WTC11 (cell line): ENCODE measurements at regions not wholly inside any gene's neighbourhood (a gene's known extent, or its start where the extent isn't known, plus 50 kb on each side); places are given as distances from the start of the nearest gene placed in this dataset.
A peak's percentile ranks its signal among the peaks of the same experiment; 100 is the strongest.

Experiments
- ATAC-seq: fragments of 200-7000 bp; cut with Tn5 transposase; 2 replicates; pipeline ENCODE4 v1.10.0; 2021; ENCODE audit warnings: mild to moderate bottlenecking, moderate library complexity
- CTCF ChIA-PET: fragments of 300-600 bp; sonication (Branson Sonifier 250); formaldehyde crosslinking; loops from one replicate; lab custom pipeline; 2021; ENCODE audit warnings: antibody characterized with exemption; lab: Charles Lee
- POLR2A ChIA-PET: fragments of 350-600 bp; sonication (Branson Sonifier 250); formaldehyde crosslinking; loops from one replicate; lab custom pipeline; 2021; ENCODE audit warnings: antibody characterized with exemption; lab: Charles Lee
- DNase-seq: peaks from one replicate; pipeline ENCODE4 v3.0.0; 2021; ENCODE audit warnings: low spot score
- H3K27ac Mint-ChIP-seq: 2 replicates; pipeline ENCODE4 v1.8.0; 2021; ENCODE audit warnings: mixed read lengths
- H3K27me3 Mint-ChIP-seq: 2 replicates; pipeline ENCODE4 v1.8.0; 2021; ENCODE audit warnings: low read depth, mild to moderate bottlenecking, moderate library complexity, mixed read lengths
- H3K36me3 Mint-ChIP-seq: 2 replicates; pipeline ENCODE4 v1.8.0; 2021; ENCODE audit warnings: mixed read lengths
- H3K4me1 Mint-ChIP-seq: 2 replicates; pipeline ENCODE4 v1.8.0; 2022; ENCODE audit warnings: mixed read lengths
- H3K4me3 Mint-ChIP-seq: 2 replicates; pipeline ENCODE4 v1.8.0; 2021; ENCODE audit warnings: mild to moderate bottlenecking, moderate library complexity, mixed read lengths
- H3K9me3 Mint-ChIP-seq: 2 replicates; pipeline ENCODE4 v1.8.0; 2021; ENCODE audit warnings: mixed read lengths
- ATF3 ChIP-seq: sonication (generic); formaldehyde crosslinking; conservative IDR thresholded peaks from 2 replicates; pipeline ENCODE4 v1.8.1; 2022; ENCODE audit warnings: mild to moderate bottlenecking, missing genetic modification reagents
- CBFB ChIP-seq: sonication (generic); formaldehyde crosslinking; IDR thresholded peaks from 2 replicates; pipeline ENCODE4 v1.8.1; 2022; ENCODE audit warnings: mild to moderate bottlenecking, low read depth, missing genetic modification reagents
- CTCF ChIP-seq: fragments of 200-600 bp; IDR thresholded peaks from 2 replicates; pipeline ENCODE4 v1.8.0; 2022; ENCODE audit warnings: antibody characterized with exemption
- ERG ChIP-seq: fragments of 250-450 bp; sonication (Bioruptor Pico); IDR thresholded peaks from 2 replicates; pipeline ENCODE4 v1.8.0; 2021; ENCODE audit warnings: mild to moderate bottlenecking
- FOXP1 ChIP-seq: sonication (generic); formaldehyde crosslinking; IDR thresholded peaks from 2 replicates; pipeline ENCODE4 v1.8.0; 2022; ENCODE audit warnings: missing genetic modification reagents, mild to moderate bottlenecking, moderate library complexity, borderline replicate concordance
- FOXP4 ChIP-seq: sonication (generic); formaldehyde crosslinking; IDR thresholded peaks from 2 replicates; pipeline ENCODE4 v1.8.0; 2022; ENCODE audit warnings: mild to moderate bottlenecking, missing genetic modification reagents
- OVOL2 ChIP-seq: fragments of 250-450 bp; sonication (Bioruptor Pico); IDR thresholded peaks from 2 replicates; pipeline ENCODE4 v1.9.0; 2021; ENCODE audit warnings: mild to moderate bottlenecking, borderline replicate concordance
- PREB ChIP-seq: sonication (generic); formaldehyde crosslinking; IDR thresholded peaks from 2 replicates; pipeline ENCODE4 v1.8.1; 2022; ENCODE audit warnings: mild to moderate bottlenecking, missing genetic modification reagents, moderate library complexity, borderline replicate concordance
- SMAD3 ChIP-seq: sonication (generic); formaldehyde crosslinking; IDR thresholded peaks from 2 replicates; pipeline ENCODE4 v1.8.0; 2022; ENCODE audit warnings: missing genetic modification reagents, mild to moderate bottlenecking, borderline replicate concordance
- TP53 ChIP-seq: sonication (generic); formaldehyde crosslinking; IDR thresholded peaks from 2 replicates; pipeline ENCODE4 v1.8.1; 2023; ENCODE audit warnings: mild to moderate bottlenecking, missing genetic modification reagents
- ZNF121 ChIP-seq: sonication (generic); formaldehyde crosslinking; IDR thresholded peaks from 2 replicates; pipeline ENCODE4 v1.8.0; 2023; ENCODE audit warnings: missing genetic modification reagents
- ZNF423 ChIP-seq: fragments of 250-450 bp; sonication (Bioruptor Pico); IDR thresholded peaks from 2 replicates; pipeline ENCODE4 v2.1.2; 2022; ENCODE audit warnings: mild to moderate bottlenecking, moderate library complexity
- ZSCAN18 ChIP-seq: fragments of 250-450 bp; sonication (Bioruptor Pico); IDR thresholded peaks from 2 replicates; pipeline ENCODE4 v2.1.2; 2022; ENCODE audit warnings: mild to moderate bottlenecking, moderate library complexity
- TF ChIP-seq, protein P1 (sequence below): sonication (generic); formaldehyde crosslinking; IDR thresholded peaks from 2 replicates; pipeline ENCODE4 v1.8.0; 2022; ENCODE audit warnings: missing genetic modification reagents
- TF ChIP-seq, protein P2 (sequence below): sonication (generic); formaldehyde crosslinking; IDR thresholded peaks from 2 replicates; pipeline ENCODE4 v1.8.1; 2023; ENCODE audit warnings: mild to moderate bottlenecking, missing genetic modification reagents, moderate library complexity
- TF ChIP-seq, protein P3 (sequence below): fragments of 250-450 bp; sonication (Bioruptor Pico); IDR thresholded peaks from 2 replicates; pipeline ENCODE4 v1.9.0; 2021; ENCODE audit warnings: moderate library complexity, mild to moderate bottlenecking, inconsistent platforms, borderline replicate concordance

DNA sequence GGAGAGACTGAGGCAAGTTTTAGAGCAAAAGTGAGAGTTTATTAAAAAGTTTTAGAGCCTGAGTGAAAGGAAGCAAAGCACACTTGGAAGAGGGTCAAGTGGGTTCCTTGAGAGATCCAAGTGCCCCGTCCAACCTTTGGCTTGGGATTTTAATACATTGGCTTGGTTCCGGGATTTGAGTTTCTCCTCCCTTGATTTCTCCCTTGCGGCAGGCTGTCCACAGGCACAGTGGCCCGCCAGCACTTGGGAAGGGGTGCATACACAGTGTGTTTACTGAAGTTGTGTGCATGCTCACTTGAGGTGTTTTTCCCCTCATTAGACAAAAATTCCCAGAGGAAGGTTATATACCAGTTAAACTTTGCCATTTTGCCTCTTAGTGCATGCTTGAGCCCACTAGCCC, 333.5 kb downstream of the PCDH18 start (continued):
- TF ChIP-seq, protein P1, sequence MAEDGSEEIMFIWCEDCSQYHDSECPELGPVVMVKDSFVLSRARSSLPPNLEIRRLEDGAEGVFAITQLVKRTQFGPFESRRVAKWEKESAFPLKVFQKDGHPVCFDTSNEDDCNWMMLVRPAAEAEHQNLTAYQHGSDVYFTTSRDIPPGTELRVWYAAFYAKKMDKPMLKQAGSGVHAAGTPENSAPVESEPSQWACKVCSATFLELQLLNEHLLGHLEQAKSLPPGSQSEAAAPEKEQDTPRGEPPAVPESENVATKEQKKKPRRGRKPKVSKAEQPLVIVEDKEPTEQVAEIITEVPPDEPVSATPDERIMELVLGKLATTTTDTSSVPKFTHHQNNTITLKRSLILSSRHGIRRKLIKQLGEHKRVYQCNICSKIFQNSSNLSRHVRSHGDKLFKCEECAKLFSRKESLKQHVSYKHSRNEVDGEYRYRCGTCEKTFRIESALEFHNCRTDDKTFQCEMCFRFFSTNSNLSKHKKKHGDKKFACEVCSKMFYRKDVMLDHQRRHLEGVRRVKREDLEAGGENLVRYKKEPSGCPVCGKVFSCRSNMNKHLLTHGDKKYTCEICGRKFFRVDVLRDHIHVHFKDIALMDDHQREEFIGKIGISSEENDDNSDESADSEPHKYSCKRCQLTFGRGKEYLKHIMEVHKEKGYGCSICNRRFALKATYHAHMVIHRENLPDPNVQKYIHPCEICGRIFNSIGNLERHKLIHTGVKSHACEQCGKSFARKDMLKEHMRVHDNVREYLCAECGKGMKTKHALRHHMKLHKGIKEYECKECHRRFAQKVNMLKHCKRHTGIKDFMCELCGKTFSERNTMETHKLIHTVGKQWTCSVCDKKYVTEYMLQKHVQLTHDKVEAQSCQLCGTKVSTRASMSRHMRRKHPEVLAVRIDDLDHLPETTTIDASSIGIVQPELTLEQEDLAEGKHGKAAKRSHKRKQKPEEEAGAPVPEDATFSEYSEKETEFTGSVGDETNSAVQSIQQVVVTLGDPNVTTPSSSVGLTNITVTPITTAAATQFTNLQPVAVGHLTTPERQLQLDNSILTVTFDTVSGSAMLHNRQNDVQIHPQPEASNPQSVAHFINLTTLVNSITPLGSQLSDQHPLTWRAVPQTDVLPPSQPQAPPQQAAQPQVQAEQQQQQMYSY, result no peak
- TF ChIP-seq, protein P2, sequence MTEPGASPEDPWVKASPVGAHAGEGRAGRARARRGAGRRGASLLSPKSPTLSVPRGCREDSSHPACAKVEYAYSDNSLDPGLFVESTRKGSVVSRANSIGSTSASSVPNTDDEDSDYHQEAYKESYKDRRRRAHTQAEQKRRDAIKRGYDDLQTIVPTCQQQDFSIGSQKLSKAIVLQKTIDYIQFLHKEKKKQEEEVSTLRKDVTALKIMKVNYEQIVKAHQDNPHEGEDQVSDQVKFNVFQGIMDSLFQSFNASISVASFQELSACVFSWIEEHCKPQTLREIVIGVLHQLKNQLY (CRISPR knock-in tag), result no peak
- no peak for TF ChIP-seq OVOL2
- no peak for TF ChIP-seq SMAD3 (CRISPR knock-in tag)
- no peak for TF ChIP-seq FOXP4
- TF ChIP-seq, all 79 proteins: peak for 0

DNA sequence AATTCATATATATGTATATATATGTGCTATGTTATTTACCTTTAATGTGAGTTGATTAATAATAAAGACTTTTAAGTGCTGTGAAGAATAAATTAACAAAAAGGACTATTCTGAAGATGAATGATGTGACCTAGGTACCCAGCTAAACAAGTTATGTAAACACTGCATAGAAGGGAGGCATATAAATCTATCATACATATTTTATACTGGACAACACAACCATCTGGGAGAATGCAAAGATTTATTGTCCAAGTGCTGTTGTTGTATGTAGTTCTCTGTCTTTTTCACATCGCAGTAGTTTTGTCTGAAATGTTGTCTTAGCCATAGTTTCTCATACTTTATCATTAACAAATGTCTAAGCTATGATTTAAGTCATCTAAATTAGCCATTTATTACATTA, 337.6 kb downstream of the PCDH18 start:
- no peaks in the 10 kb centered on the region for H3K27me3 Mint-ChIP-seq
- peaks cover 15% of the 10 kb centered on the region for H3K9me3 Mint-ChIP-seq
- no peak for ATAC-seq
- ChIA-PET POLR2A (no interaction called here), CTCF (no interaction called here)
- peaks cover 11% of the 10 kb centered on the region for H3K4me1 Mint-ChIP-seq
- H3K27ac Mint-ChIP-seq, result no peak overlapping the region
- H3K4me3 Mint-ChIP-seq, result no peak overlapping the region
- no peaks in the 10 kb centered on the region for H3K36me3 Mint-ChIP-seq
- DNase-seq, result no peak
- TF ChIP-seq ZSCAN18 (CRISPR knock-in tag) (no peak), ZNF121 (CRISPR knock-in tag) (no peak), TP53 (CRISPR knock-in tag) (no peak), CBFB (CRISPR knock-in tag) (no peak), ATF3 (CRISPR knock-in tag) (no peak), ERG (no peak)
- TF ChIP-seq, protein P3, sequence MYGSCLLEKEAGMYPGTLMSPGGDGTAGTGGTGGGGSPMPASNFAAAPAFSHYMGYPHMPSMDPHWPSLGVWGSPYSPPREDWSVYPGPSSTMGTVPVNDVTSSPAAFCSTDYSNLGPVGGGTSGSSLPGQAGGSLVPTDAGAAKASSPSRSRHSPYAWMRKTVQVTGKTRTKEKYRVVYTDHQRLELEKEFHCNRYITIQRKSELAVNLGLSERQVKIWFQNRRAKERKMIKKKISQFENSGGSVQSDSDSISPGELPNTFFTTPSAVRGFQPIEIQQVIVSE, result no peak
- TF ChIP-seq, all 79 proteins: peak for 0

DNA sequence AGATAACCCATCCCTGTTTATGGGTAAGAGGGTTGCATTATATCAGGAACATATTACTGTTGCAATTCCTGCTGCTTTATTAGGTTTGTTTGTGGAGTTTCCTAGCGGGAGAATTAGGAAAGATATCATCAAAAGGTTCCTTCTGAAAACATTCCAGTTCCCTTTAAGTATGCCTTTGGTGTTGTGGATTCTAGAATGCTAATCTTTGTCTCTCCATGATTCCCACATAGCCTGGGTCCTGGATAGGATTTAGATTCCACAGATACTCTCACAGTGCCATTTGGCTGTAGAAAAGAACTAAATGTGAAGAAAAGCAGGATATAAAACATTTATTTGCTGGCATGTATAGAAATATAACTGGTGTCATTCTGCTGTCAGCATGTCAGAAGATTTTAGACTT, 338.7 kb downstream of the PCDH18 start:
- peaks cover 17% of the 10 kb centered on the region for H3K9me3 Mint-ChIP-seq
- peaks cover 11% of the 10 kb centered on the region for H3K4me1 Mint-ChIP-seq
- no peak overlapping the region for H3K27ac Mint-ChIP-seq
- ChIA-PET CTCF (no interaction called here), POLR2A (no interaction called here)
- H3K27me3 Mint-ChIP-seq, result no peaks in the 10 kb centered on the region
- H3K36me3 Mint-ChIP-seq, result no peaks in the 10 kb centered on the region
- no peak overlapping the region for H3K4me3 Mint-ChIP-seq
- ATAC-seq (peak; percentile 67), DNase-seq (no peak)
- TF ChIP-seq FOXP1 (CRISPR knock-in tag) (no peak), SMAD3 (CRISPR knock-in tag) (no peak), ZNF423 (no peak), TP53 (CRISPR knock-in tag) (no peak), PREB (CRISPR knock-in tag) (no peak), CTCF (no peak)
